ENCODE measurements at regions not wholly inside any gene's neighbourhood (a gene's known extent, or its start where the extent isn't known, plus 50 kb on each side); places are given as distances from the start of the nearest gene placed in this dataset.
"Not testable (repeated sequence)": the region's sequence is repeated elsewhere in the genome, so short reads cannot be mapped to it uniquely, and the experiment has no call there.

DNA sequence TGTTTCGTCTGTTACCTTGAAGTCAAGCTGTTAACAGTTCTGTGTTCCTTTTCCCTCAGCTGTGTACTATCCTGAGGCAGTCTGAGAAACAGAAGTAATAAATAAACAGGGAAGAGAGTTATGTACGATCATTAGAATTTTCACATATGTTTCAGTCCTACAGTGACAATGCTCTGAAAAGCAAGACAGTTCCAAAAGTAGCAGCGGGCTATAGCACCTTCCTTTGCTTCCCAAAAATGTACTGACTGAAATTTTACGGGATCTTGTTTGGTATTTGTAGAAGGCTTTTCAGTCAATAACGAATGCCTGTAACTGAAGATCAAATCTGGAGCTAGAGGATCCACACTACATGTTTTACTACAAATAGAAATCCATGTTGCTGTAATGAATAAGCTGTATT lies 428.1 kb downstream of the PYDC2 start:
- Histone ChIP-seq H3K27ac (ENCODE audit: insufficient read depth, low read depth, low read length, poor library complexity, severe bottlenecking) (no peak overlapping the region), H3K9me3 (ENCODE audit: control insufficient read depth, low read length) (no peaks in the 10 kb centered on the region), H3K27me3 (ENCODE audit: control insufficient read depth, insufficient read depth, low read length, poor library complexity, severe bottlenecking) (no peaks in the 10 kb centered on the region), H3K36me3 (ENCODE audit: control insufficient read depth, insufficient read depth, low read length) (no peaks in the 10 kb centered on the region), H3K4me1 (ENCODE audit: control insufficient read depth, insufficient read depth, low read length) (no peaks in the 10 kb centered on the region), H3K4me3 (ENCODE audit: insufficient read depth, low read depth, low read length) (no peak overlapping the region)
- WGBS, 2 experiments, result 92 to 93% methylated on average over 4 to 5 of the region's 5 CpGs

DNA sequence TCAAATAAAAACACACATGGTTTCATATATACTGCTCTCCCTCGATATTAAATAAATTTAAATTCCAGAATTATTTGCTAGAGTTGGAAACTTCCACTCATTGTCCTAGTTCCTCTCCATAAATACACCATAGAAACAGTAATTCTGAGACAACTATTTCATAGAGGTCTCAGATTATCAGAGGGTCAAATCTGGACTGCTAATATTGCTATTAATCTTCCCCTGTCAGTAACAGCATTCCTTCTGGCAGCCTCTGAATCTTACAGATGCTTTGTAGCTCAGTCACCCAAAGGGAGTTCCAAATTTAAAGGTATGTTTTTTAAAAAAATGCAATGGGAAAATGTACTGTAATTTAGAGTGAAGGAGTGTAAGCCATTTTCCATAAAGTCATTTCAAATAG lies 428.8 kb downstream of the PYDC2 start:
- Histone ChIP-seq H3K4me1 (ENCODE audit: control insufficient read depth, insufficient read depth, low read length) (peaks cover 6% of the 10 kb centered on the region), H3K36me3 (ENCODE audit: control insufficient read depth, insufficient read depth, low read length) (no peaks in the 10 kb centered on the region), H3K9me3 (ENCODE audit: control insufficient read depth, low read length) (no peaks in the 10 kb centered on the region), H3K4me3 (ENCODE audit: insufficient read depth, low read depth, low read length) (no peak overlapping the region), H3K27me3 (ENCODE audit: control insufficient read depth, insufficient read depth, low read length, poor library complexity, severe bottlenecking) (no peaks in the 10 kb centered on the region), H3K27ac (ENCODE audit: insufficient read depth, low read depth, low read length, poor library complexity, severe bottlenecking) (no peak overlapping the region)
- WGBS, 2 experiments, result 83 to 100% methylated on average over 1 of the region's 1 CpG

DNA sequence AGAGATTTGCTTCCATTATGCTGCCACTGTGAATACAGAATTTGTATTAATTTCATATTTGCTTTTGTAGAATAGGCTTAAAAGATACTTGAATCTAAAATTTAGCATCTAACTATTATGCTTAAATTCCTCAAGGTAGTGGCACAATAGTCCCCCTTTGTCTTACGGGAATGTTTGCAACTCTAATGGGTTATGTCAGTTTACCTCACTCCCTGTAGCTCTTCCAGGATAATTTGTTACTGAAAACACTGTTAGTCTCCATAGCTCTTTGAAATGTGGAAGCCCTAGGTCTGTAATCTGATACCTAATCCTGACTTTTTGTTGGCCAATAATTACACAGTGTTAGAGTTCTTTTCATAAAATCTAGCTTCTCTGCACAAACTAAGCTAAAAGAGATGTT lies 433.4 kb downstream of the PYDC2 start:
- no peak overlapping the region for H3K4me3 ChIP-seq (ENCODE audit: insufficient read depth, low read depth, low read length)
- peaks cover 14% of the 10 kb centered on the region for H3K4me1 ChIP-seq (ENCODE audit: control insufficient read depth, insufficient read depth, low read length)
- no peaks in the 10 kb centered on the region for H3K36me3 ChIP-seq (ENCODE audit: control insufficient read depth, insufficient read depth, low read length)
- H3K27me3 ChIP-seq (ENCODE audit: control insufficient read depth, insufficient read depth, low read length, poor library complexity, severe bottlenecking), result no peaks in the 10 kb centered on the region
- H3K9me3 ChIP-seq (ENCODE audit: control insufficient read depth, low read length), result no peaks in the 10 kb centered on the region
- no peak overlapping the region for H3K27ac ChIP-seq (ENCODE audit: insufficient read depth, low read depth, low read length, poor library complexity, severe bottlenecking)
- 43 to 78% methylated on average over 1 of the region's 1 CpG for WGBS, 2 experiments

DNA sequence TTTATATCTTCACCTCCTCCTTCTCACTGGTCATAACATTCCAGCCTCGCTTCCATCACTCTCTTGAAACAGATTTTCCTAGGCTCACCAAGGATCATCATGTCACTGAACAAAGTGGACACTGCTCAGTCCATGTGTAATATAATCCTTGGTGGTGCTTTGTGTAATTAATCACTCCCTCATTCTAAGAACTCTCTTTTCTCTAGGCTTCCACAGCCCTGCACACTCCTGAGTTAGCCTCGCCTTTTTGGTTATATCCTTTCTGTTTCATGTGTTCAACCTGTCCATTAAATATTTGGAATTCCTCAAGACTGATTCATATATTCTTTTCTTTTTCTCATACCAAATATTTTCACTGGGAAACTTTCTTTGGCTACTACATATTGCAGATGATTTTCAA lies 440.8 kb downstream of the PYDC2 start:
- H3K4me3 ChIP-seq (ENCODE audit: insufficient read depth, low read depth, low read length), result no peak overlapping the region

DNA sequence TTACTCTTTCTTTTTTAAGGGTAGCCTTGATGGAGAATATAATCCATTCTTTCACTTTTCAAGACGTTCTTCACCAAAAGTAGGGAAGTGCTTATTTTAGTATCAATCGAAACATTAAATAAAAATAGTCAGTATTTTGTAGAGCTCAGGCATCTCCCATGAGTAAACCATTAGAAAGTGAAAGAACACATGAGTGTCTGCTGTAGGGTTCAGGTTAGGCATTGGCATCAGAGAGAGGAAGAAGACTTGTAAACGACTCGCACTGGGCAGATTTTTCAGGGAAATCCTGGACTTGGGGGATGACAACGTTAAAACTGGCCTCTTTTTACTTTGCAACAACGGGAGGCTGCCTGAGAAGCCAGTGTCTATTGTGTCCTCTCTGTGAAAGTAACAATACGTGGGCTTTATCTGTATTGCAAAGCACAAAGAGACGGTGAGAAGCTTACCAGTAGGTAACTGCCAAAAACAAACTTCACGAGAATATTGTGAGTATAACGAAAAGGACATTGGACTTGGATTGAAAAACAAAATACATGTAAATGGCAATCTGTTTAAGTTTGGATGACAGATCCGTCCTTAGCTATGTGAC lies 451.7 kb downstream of the PYDC2 start:
- Histone ChIP-seq H3K27ac (ENCODE audit: insufficient read depth, low read depth, low read length, poor library complexity, severe bottlenecking) (no peak overlapping the region), H3K27me3 (ENCODE audit: control insufficient read depth, insufficient read depth, low read length, poor library complexity, severe bottlenecking) (no peaks in the 10 kb centered on the region), H3K36me3 (ENCODE audit: control insufficient read depth, insufficient read depth, low read length) (no peaks in the 10 kb centered on the region), H3K9me3 (ENCODE audit: control insufficient read depth, low read length) (no peaks in the 10 kb centered on the region), H3K4me3 (ENCODE audit: insufficient read depth, low read depth, low read length) (no peak overlapping the region), H3K4me1 (ENCODE audit: control insufficient read depth, insufficient read depth, low read length) (no peaks in the 10 kb centered on the region)
- 69 to 76% methylated on average over 9 to 11 of the region's 11 CpGs for WGBS, 2 experiments

More for the DNA sequence above, 440.8 kb downstream of the PYDC2 start:
- Histone ChIP-seq H3K27me3 (ENCODE audit: control insufficient read depth, insufficient read depth, low read length, poor library complexity, severe bottlenecking) (no peaks in the 10 kb centered on the region), H3K9me3 (ENCODE audit: control insufficient read depth, low read length) (no peaks in the 10 kb centered on the region), H3K27ac (ENCODE audit: insufficient read depth, low read depth, low read length, poor library complexity, severe bottlenecking) (no peak overlapping the region), H3K36me3 (ENCODE audit: control insufficient read depth, insufficient read depth, low read length) (no peaks in the 10 kb centered on the region), H3K4me1 (ENCODE audit: control insufficient read depth, insufficient read depth, low read length) (no peaks in the 10 kb centered on the region)
- WGBS, 2 experiments, result 90 to 96% methylated on average over 2 of the region's 2 CpGs

DNA sequence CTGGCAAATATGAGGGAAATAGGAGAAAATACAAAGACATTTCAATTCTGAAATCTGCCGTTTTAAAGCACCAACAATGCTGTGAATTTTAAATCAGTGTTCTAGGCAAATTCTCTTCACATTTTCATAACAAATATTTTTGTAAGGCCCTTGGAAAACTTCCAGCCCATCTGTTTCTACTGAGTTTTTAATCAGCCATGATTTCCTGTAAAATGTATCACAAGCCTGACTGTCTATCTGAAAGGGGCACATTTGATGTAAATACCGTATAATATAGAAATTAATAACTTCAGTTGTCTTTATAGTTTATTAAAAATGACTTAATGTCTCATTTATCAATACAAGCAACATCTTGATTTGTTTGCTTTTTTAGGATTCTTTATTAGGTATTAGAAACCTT lies 454.7 kb downstream of the PYDC2 start:
- Histone ChIP-seq H3K27me3 (ENCODE audit: control insufficient read depth, insufficient read depth, low read length, poor library complexity, severe bottlenecking) (no peaks in the 10 kb centered on the region), H3K36me3 (ENCODE audit: control insufficient read depth, insufficient read depth, low read length) (no peaks in the 10 kb centered on the region), H3K4me1 (ENCODE audit: control insufficient read depth, insufficient read depth, low read length) (no peaks in the 10 kb centered on the region), H3K27ac (ENCODE audit: insufficient read depth, low read depth, low read length, poor library complexity, severe bottlenecking) (no peak overlapping the region), H3K9me3 (ENCODE audit: control insufficient read depth, low read length) (no peaks in the 10 kb centered on the region), H3K4me3 (ENCODE audit: insufficient read depth, low read depth, low read length) (no peak overlapping the region)
- WGBS, 2 experiments, result 89 to 96% methylated on average over 1 of the region's 2 CpGs

DNA sequence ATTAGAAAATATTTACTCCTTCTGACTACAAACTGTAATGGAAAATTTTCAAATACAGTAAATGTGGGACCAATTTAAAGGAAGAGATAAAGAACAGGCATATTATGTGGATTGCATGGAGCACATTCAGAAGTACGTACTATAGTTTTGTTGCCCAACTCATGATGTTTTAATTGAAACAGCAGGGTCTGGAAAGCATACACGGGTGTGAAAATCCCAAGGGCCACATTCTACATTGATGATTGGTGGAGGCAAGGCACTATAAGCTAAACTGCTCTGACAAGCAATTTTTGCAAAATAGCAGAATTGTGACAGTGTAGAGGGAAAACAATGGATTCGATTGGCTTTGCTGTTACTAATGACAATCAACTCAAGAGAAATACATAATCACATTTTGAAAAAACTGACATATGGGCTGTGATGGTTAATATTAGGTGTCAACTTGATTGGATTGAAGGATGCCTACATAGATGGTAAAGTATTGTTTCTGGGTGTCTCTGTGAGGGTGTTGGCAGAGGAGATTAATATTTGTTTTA lies 458.6 kb downstream of the PYDC2 start:
- WGBS, 2 experiments, result 47 to 63% methylated on average over 2 to 3 of the region's 3 CpGs
- H3K27me3 ChIP-seq (ENCODE audit: control insufficient read depth, insufficient read depth, low read length, poor library complexity, severe bottlenecking), result no peaks in the 10 kb centered on the region
- no peaks in the 10 kb centered on the region for H3K36me3 ChIP-seq (ENCODE audit: control insufficient read depth, insufficient read depth, low read length)
- no peak overlapping the region for H3K4me3 ChIP-seq (ENCODE audit: insufficient read depth, low read depth, low read length)
- H3K9me3 ChIP-seq (ENCODE audit: control insufficient read depth, low read length), result no peaks in the 10 kb centered on the region
- H3K4me1 ChIP-seq (ENCODE audit: control insufficient read depth, insufficient read depth, low read length), result no peaks in the 10 kb centered on the region
- H3K27ac ChIP-seq (ENCODE audit: insufficient read depth, low read depth, low read length, poor library complexity, severe bottlenecking), result no peak overlapping the region

- WGBS, 2 experiments, result 92 to 94% methylated on average over 4 to 5 of the region's 5 CpGs
- H3K27me3 ChIP-seq (ENCODE audit: control insufficient read depth, insufficient read depth, low read length, poor library complexity, severe bottlenecking), result no peaks in the 10 kb centered on the region
- H3K9me3 ChIP-seq (ENCODE audit: control insufficient read depth, low read length), result no peaks in the 10 kb centered on the region
- H3K4me3 ChIP-seq (ENCODE audit: insufficient read depth, low read depth, low read length), result no peak overlapping the region
- H3K4me1 ChIP-seq (ENCODE audit: control insufficient read depth, insufficient read depth, low read length), result no peaks in the 10 kb centered on the region
- no peak overlapping the region for H3K27ac ChIP-seq (ENCODE audit: insufficient read depth, low read depth, low read length, poor library complexity, severe bottlenecking)
- H3K36me3 ChIP-seq (ENCODE audit: control insufficient read depth, insufficient read depth, low read length), result no peaks in the 10 kb centered on the region
These were observed 461.6 kb downstream of the PYDC2 start for GRCh38 chr3:191922570-191922969.

- not testable (repeated sequence) for H3K9me3 ChIP-seq (ENCODE audit: control insufficient read depth, low read length); H3K4me3 ChIP-seq (ENCODE audit: insufficient read depth, low read depth, low read length); H3K27me3 ChIP-seq (ENCODE audit: control insufficient read depth, insufficient read depth, low read length, poor library complexity, severe bottlenecking); H3K36me3 ChIP-seq (ENCODE audit: control insufficient read depth, insufficient read depth, low read length); H3K27ac ChIP-seq (ENCODE audit: insufficient read depth, low read depth, low read length, poor library complexity, severe bottlenecking); H3K4me1 ChIP-seq (ENCODE audit: control insufficient read depth, insufficient read depth, low read length)
- WGBS, 2 experiments, result 67 to 78% methylated on average over 5 to 7 of the region's 8 CpGs
These were observed 466.3 kb downstream of the PYDC2 start for GRCh38 chr3:191927183-191927817.

DNA sequence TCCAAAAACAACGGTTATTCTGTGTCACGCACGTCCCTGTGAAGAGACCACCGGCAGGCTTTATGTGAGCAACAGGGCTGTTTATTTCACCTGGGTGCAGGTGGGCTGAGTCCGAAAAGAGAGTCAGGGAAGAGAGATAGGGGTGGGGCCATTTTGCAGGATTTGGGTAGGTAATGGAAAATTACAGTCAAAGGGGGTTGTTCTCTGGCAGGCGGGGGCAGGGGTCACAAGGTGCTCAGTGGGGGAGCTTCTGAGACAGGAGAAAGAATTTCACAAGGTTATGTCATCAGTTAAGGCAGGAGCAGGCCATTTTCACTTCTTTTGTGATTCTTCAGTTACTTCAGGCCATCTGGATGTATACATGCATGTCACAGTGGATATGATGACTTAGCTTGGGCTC lies 467.0 kb downstream of the PYDC2 start:
- 68 to 72% methylated on average over 6 of the region's 6 CpGs for WGBS, 2 experiments
- not testable (repeated sequence) for H3K4me3 ChIP-seq (ENCODE audit: insufficient read depth, low read depth, low read length); H3K27me3 ChIP-seq (ENCODE audit: control insufficient read depth, insufficient read depth, low read length, poor library complexity, severe bottlenecking); H3K27ac ChIP-seq (ENCODE audit: insufficient read depth, low read depth, low read length, poor library complexity, severe bottlenecking); H3K36me3 ChIP-seq (ENCODE audit: control insufficient read depth, insufficient read depth, low read length); H3K9me3 ChIP-seq (ENCODE audit: control insufficient read depth, low read length); H3K4me1 ChIP-seq (ENCODE audit: control insufficient read depth, insufficient read depth, low read length)
